ENCODE measurements at regions not wholly inside any gene's neighbourhood (a gene's known extent, or its start where the extent isn't known, plus 50 kb on each side); places are given as distances from the start of the nearest gene placed in this dataset.

GRCh38 chr4:125776146-125776545, 461.4 kb downstream of the FAT4 start:
- TF ChIP-seq MAFK (conservative IDR thresholded peaks at IDR 0.05 in 1 of 2, IDR thresholded peaks at IDR 0.05 in 1 of 2; ENCODE audit: low read length in 2 of 2), result no peak
- TF ChIP-seq MYC (CRISPR knock-in tag; IDR thresholded peaks at IDR 0.05; ENCODE audit: borderline replicate concordance), result no peak
- no peak for TF ChIP-seq ZFP36 (IDR thresholded peaks at IDR 0.05; ENCODE audit: borderline replicate concordance, low read depth, low read length, partially characterized antibody)
- TF ChIP-seq ZNF564 (CRISPR knock-in tag; IDR thresholded peaks at IDR 0.05), result no peak
- no peak for TF ChIP-seq GMEB1 (CRISPR knock-in tag; IDR thresholded peaks at IDR 0.05; ENCODE audit: borderline replicate concordance)
- TF ChIP-seq FOXK2 (IDR thresholded peaks at IDR 0.05), result no peak
- no peak for TF ChIP-seq NFYB (CRISPR knock-in tag; IDR thresholded peaks at IDR 0.05)
- TF ChIP-seq CTCF (CRISPR knock-in tag; IDR thresholded peaks at IDR 0.05), result no peak
- TF ChIP-seq ZNF766 (CRISPR knock-in tag; IDR thresholded peaks at IDR 0.05; ENCODE audit: borderline replicate concordance), result no peak
